ENCODE measurements at regions not wholly inside any gene's neighbourhood (a gene's known extent, or its start where the extent isn't known, plus 50 kb on each side); places are given as distances from the start of the nearest gene placed in this dataset.

- TF ChIP-seq EZH2phosphoT487 (IDR thresholded peaks at IDR 0.05; ENCODE audit: insufficient read depth, low read depth), result no peak
- no peak for TF ChIP-seq EZH2 (IDR thresholded peaks at IDR 0.05; ENCODE audit: insufficient read depth, poor library complexity, severe bottlenecking)
Measured at GRCh38 chr4:72899214-72899613, 170.3 kb downstream of the COX18 start.
